Hepatocyte (in vitro differentiated cells): ENCODE measurements at regions not wholly inside any gene's neighbourhood (a gene's known extent, or its start where the extent isn't known, plus 50 kb on each side); places are given as distances from the start of the nearest gene placed in this dataset.
A peak's percentile ranks its signal among the peaks of the same experiment; 100 is the strongest.

Source experiments
- DNase-seq: peaks from one replicate; pipeline ENCODE4 v3.0.0-alpha.2; 2016; ENCODE audit warnings: low spot score
- H2AFZ ChIP-seq: fragments of 200-600 bp; sonication (generic); 2 replicates; pipeline ENCODE4 v1.6.0; 2016; ENCODE audit warnings: antibody characterized with exemption, mild to moderate bottlenecking
- H3K27ac ChIP-seq: fragments of 200-600 bp; sonication (generic); 2 replicates; pipeline ENCODE4 v1.5.1; 2016; ENCODE audit warnings: mild to moderate bottlenecking
- H3K27me3 ChIP-seq: fragments of 200-600 bp; sonication (generic); 2 replicates; pipeline ENCODE4 v1.6.1; 2016
- H3K36me3 ChIP-seq: fragments of 200-600 bp; sonication (generic); replicated peaks from 2 replicates; pipeline ENCODE4 v1.5.1; 2016; ENCODE audit warnings: low read depth; ENCODE audit not compliant: insufficient read depth
- H3K4me1 ChIP-seq: fragments of 200-600 bp; sonication (generic); 2 replicates; pipeline ENCODE4 v1.5.1; 2016; ENCODE audit warnings: mild to moderate bottlenecking, moderate library complexity; ENCODE audit not compliant: insufficient read depth
- H3K4me2 ChIP-seq: fragments of 200-600 bp; sonication (generic); 2 replicates; pipeline ENCODE4 v1.6.0; 2016
- H3K4me3 ChIP-seq: fragments of 200-600 bp; sonication (generic); 2 replicates; pipeline ENCODE4 v1.5.1; 2016; ENCODE audit warnings: mild to moderate bottlenecking
- H3K79me2 ChIP-seq: fragments of 200-600 bp; sonication (generic); 2 replicates; pipeline ENCODE4 v1.6.0; 2017; ENCODE audit warnings: mild to moderate bottlenecking
- H3K9me2 ChIP-seq: fragments of 200-600 bp; sonication (generic); replicated peaks from 2 replicates; pipeline ENCODE4 v1.6.0; 2017; ENCODE audit warnings: mild to moderate bottlenecking; ENCODE audit not compliant: insufficient read depth
- H3K9me3 ChIP-seq: fragments of 200-600 bp; sonication (generic); 2 replicates; pipeline ENCODE4 v1.5.1; 2016; ENCODE audit warnings: low read depth, mild to moderate bottlenecking
- H4K20me1 ChIP-seq: fragments of 200-600 bp; sonication (generic); 2 replicates; pipeline ENCODE4 v1.6.0; 2016; ENCODE audit warnings: mild to moderate bottlenecking; ENCODE audit not compliant: insufficient read depth, poor library complexity, severe bottlenecking
- EZH2 ChIP-seq: fragments of 200-600 bp; sonication (generic); IDR thresholded peaks from 2 replicates; pipeline ENCODE4 v1.6.1; 2016; ENCODE audit warnings: antibody characterized with exemption, mild to moderate bottlenecking, borderline replicate concordance
- EZH2phosphoT487 ChIP-seq: fragments of 200-600 bp; sonication (generic); IDR thresholded peaks from one replicate; pipeline ENCODE4 v1.6.1; 2018; ENCODE audit warnings: antibody characterized with exemption, mild to moderate bottlenecking, low read depth, moderate library complexity; ENCODE audit not compliant: unreplicated experiment, severe bottlenecking
- WGBS: methylation state at CpG from one replicate; pipeline ENCODE4 v1.1.6; 2016; ENCODE audit warnings: low lambda C conversion rate; ENCODE audit errors: missing lambda C conversion rate; 5-methylcytosine and 5-hydroxymethylcytosine counted together
- TF ChIP-seq, protein P1 (sequence below): fragments of 200-600 bp; sonication (generic); IDR thresholded peaks from 2 replicates; pipeline ENCODE4 v1.5.1; 2016; ENCODE audit warnings: antibody characterized with exemption, mild to moderate bottlenecking; ENCODE audit not compliant: poor library complexity

DNA sequence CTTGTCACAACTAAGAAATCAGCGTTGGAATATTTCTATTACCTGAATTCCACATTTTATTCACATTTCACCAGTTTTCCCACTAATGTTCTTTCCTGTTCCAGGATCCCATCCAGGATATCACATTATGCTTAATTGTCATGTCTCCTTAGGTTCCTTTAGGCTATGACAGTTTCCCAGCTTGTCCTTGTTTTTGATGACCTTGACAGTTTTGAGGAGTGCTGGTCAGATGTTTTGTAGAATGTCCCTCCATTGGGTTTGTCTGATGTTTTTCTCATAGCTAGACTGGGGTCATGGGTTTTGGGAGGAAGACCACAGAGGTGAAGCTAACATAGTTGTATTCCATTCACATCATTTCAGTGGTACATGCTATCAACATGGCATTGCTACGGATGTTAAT is 80.8 kb upstream of the HEPHL1 start:
- no peak for DNase-seq

GRCh38 chr11:93942176-93942575 is 79.0 kb upstream of the HEPHL1 start:
- Histone ChIP-seq H3K27me3 (no peaks in the 10 kb centered on the region), H3K36me3 (no peaks in the 10 kb centered on the region), H3K4me3 (no peak overlapping the region), H3K4me1 (no peaks in the 10 kb centered on the region), H3K79me2 (no peaks in the 10 kb centered on the region), H3K27ac (no peak overlapping the region), H3K4me2 (no peak overlapping the region), H4K20me1 (no peaks in the 10 kb centered on the region), H3K9me2 (no peaks in the 10 kb centered on the region), H3K9me3 (no peaks in the 10 kb centered on the region), H2AFZ (no peak overlapping the region)
- TF ChIP-seq, protein P1, sequence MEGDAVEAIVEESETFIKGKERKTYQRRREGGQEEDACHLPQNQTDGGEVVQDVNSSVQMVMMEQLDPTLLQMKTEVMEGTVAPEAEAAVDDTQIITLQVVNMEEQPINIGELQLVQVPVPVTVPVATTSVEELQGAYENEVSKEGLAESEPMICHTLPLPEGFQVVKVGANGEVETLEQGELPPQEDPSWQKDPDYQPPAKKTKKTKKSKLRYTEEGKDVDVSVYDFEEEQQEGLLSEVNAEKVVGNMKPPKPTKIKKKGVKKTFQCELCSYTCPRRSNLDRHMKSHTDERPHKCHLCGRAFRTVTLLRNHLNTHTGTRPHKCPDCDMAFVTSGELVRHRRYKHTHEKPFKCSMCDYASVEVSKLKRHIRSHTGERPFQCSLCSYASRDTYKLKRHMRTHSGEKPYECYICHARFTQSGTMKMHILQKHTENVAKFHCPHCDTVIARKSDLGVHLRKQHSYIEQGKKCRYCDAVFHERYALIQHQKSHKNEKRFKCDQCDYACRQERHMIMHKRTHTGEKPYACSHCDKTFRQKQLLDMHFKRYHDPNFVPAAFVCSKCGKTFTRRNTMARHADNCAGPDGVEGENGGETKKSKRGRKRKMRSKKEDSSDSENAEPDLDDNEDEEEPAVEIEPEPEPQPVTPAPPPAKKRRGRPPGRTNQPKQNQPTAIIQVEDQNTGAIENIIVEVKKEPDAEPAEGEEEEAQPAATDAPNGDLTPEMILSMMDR, result no peak
- TF ChIP-seq EZH2, result no peak
- TF ChIP-seq EZH2phosphoT487, result no peak
- 48% methylated on average over 2 of the region's 2 CpGs for WGBS
- DNase-seq, result no peak

More for the DNA sequence above, 80.8 kb upstream of the HEPHL1 start:
- Histone ChIP-seq H3K79me2 (no peaks in the 10 kb centered on the region), H3K27ac (no peak overlapping the region), H4K20me1 (no peaks in the 10 kb centered on the region), H3K27me3 (no peaks in the 10 kb centered on the region), H3K9me2 (no peaks in the 10 kb centered on the region), H3K4me2 (no peak overlapping the region), H3K36me3 (no peaks in the 10 kb centered on the region), H3K4me1 (no peaks in the 10 kb centered on the region), H3K4me3 (no peak overlapping the region), H2AFZ (no peak overlapping the region), H3K9me3 (no peaks in the 10 kb centered on the region)
- TF ChIP-seq, protein P1, result no peak
- TF ChIP-seq EZH2phosphoT487, result no peak
- no peak for TF ChIP-seq EZH2
- WGBS, result 96% methylated on average over 2 of the region's 2 CpGs

GRCh38 chr11:93945596-93945995 is 75.6 kb upstream of the HEPHL1 start:
- Histone ChIP-seq H3K4me1 (no peaks in the 10 kb centered on the region), H2AFZ (no peak overlapping the region), H3K27ac (no peak overlapping the region), H3K4me3 (no peak overlapping the region), H3K27me3 (no peaks in the 10 kb centered on the region), H3K4me2 (no peak overlapping the region), H3K9me2 (no peaks in the 10 kb centered on the region), H3K36me3 (no peaks in the 10 kb centered on the region), H4K20me1 (no peaks in the 10 kb centered on the region), H3K79me2 (no peaks in the 10 kb centered on the region), H3K9me3 (no peaks in the 10 kb centered on the region)
- 82% methylated on average over 2 of the region's 2 CpGs for WGBS
- no peak for TF ChIP-seq EZH2
- no peak for DNase-seq

DNA sequence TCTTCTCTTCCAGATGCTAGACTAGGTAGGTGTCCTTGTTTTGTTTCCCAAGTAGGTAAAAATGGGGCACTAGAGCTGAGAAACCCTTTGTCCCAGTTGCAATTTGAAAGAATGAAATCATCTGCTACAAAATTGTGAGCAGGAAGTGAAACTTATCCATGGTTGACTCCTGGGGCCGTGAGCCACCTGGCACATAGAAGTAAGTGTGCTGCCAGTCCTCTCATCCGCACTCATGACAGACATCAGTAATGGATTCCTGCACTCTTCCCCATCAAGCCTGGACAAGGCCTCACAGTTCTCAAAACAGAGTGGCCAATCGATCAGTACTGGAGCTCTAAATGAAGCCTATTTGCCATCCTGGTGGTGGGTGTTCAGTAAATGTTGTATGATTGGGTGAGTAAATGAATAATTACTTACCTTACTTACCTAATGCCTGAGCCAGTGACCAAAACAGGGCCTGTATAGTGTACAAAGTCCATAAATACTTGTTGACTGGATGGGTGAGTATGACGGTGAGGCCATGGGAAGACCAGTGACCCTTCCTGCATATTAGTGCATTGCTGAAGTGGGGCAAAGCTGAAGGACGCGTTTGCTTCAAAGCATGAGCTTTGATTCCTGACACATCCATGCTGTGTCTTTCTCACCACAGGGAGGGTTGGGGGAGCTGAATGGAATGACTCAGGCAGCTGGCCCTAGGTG is 68.9 kb upstream of the HEPHL1 start:
- no peaks in the 10 kb centered on the region for H3K4me1 ChIP-seq
- H4K20me1 ChIP-seq, result no peaks in the 10 kb centered on the region
- no peaks in the 10 kb centered on the region for H3K9me3 ChIP-seq
- H3K27me3 ChIP-seq, result no peaks in the 10 kb centered on the region
- H3K4me2 ChIP-seq, result no peak overlapping the region
- H3K79me2 ChIP-seq, result no peaks in the 10 kb centered on the region
- WGBS, result 77% methylated on average over 6 of the region's 6 CpGs
- no peak overlapping the region for H3K4me3 ChIP-seq
- DNase-seq, result peak; percentile 13
- H2AFZ ChIP-seq, result no peak overlapping the region
- no peaks in the 10 kb centered on the region for H3K9me2 ChIP-seq
- no peaks in the 10 kb centered on the region for H3K36me3 ChIP-seq
- TF ChIP-seq, protein P1, result no peak
- no peak for TF ChIP-seq EZH2
- peak overlapping the region; percentile 37 for H3K27ac ChIP-seq
